K562 (cell line): ENCODE measurements at regions not wholly inside any gene's neighbourhood (a gene's known extent, or its start where the extent isn't known, plus 50 kb on each side); places are given as distances from the start of the nearest gene placed in this dataset.
"Not testable (repeated sequence)": the region's sequence is repeated elsewhere in the genome, so short reads cannot be mapped to it uniquely, and the experiment has no call there.

Experiments used
- ATAC-seq: fragments of 200-7000 bp; cut with Tn5 transposase; 3 replicates; pipeline ENCODE4 v1.9.1; 2020; ENCODE audit warnings: moderate library complexity
- BruUV-seq: library from RNA; stranded (reverse); fragments of 400-500 nt; replicated peaks from 2 replicates; lab custom pipeline; 2021; lab: Mats Ljungman, UMichigan
- CTCF ChIA-PET: fragments of 300-600 bp; formaldehyde crosslinking; extraction: SDS; loops from one replicate; lab custom pipeline; 2021; ENCODE audit warnings: low intra/inter-chr PET ratio; lab: Yijun Ruan, JAX
- POLR2A ChIA-PET: fragments of 300-600, 350-650 bp; sonication (Branson Sonifier 250); formaldehyde crosslinking; extraction: SDS; loops from one replicate; lab custom pipeline; 2021; ENCODE audit warnings: antibody characterized with exemption, inconsistent platforms; lab: Yijun Ruan, JAX
- DNase-seq, 4 experiments: peaks; one replicate each; pipeline versions ENCODE4 v3.0.0 to v3.0.0-alpha.2; 2011 to 2018; ENCODE audit warnings: low spot score in 3 of 4, mixed read lengths in 3 of 4; ENCODE audit errors: extremely low read depth in 1 of 4
- FAIRE-seq: peaks from 2 replicates; lab custom pipeline; 2011; peaks lifted over from hg19 to GRCh38; lab: Jason Lieb, UNC
- H2AFZ ChIP-seq: 2 replicates; pipeline ENCODE4 v1.6.0; 2011; ENCODE audit warnings: low read depth, low read length, control low read depth, inconsistent platforms
- H3K27ac ChIP-seq: fragments of 200-600 bp; 3 replicates; pipeline ENCODE4 v1.8.0; 2011; ENCODE audit warnings: low read depth, mild to moderate bottlenecking, control low read depth, inconsistent platforms, low read length, moderate library complexity, mixed read lengths; ENCODE audit errors: extremely low read depth
- H3K27me3 ChIP-seq, 2 experiments: fragments of 300-600 bp in 1 of 2; 2 replicates in 1 of 2; 3 replicates in 1 of 2; pipeline versions ENCODE4 v1.6.0 to v1.8.0; 2011; ENCODE audit warnings: inconsistent platforms in 2 of 2, low read length in 2 of 2, mild to moderate bottlenecking in 1 of 2, mixed read lengths in 1 of 2, moderate library complexity in 1 of 2; ENCODE audit not compliant: control insufficient read depth in 2 of 2, insufficient read depth in 2 of 2
- H3K36me3 ChIP-seq: fragments of 300-600 bp; 3 replicates; pipeline ENCODE4 v1.8.0; 2011; ENCODE audit warnings: mild to moderate bottlenecking, low read length, inconsistent platforms; ENCODE audit not compliant: control insufficient read depth, insufficient read depth
- H3K4me1 ChIP-seq, 2 experiments: fragments of 200-600 bp in 1 of 2; replicated peaks in 1 of 2; 2 replicates in 1 of 2; 3 replicates in 1 of 2; pipeline versions ENCODE4 v1.5.1 to v1.8.0; 2011; ENCODE audit warnings: inconsistent platforms in 2 of 2, low read length in 2 of 2, mild to moderate bottlenecking in 1 of 2, mixed read lengths in 1 of 2, moderate library complexity in 1 of 2; ENCODE audit not compliant: control insufficient read depth in 2 of 2, insufficient read depth in 2 of 2
- H3K4me2 ChIP-seq: 2 replicates; pipeline ENCODE4 v1.6.1; 2011; ENCODE audit warnings: low read length, control low read depth, inconsistent platforms, mixed read lengths; ENCODE audit not compliant: insufficient read depth
- H3K4me3 ChIP-seq: fragments of 200-600 bp; sonication (generic), shearing (Covaris generic); 2 replicates; pipeline ENCODE4 v1.5.1; 2016; ENCODE audit warnings: control low read depth, inconsistent platforms
- H3K79me2 ChIP-seq: fragments of 200-600 bp; 3 replicates; pipeline ENCODE4 v1.8.0; 2011; ENCODE audit warnings: low read length, inconsistent platforms; ENCODE audit not compliant: control insufficient read depth, insufficient read depth
- H3K9ac ChIP-seq, 2 experiments: 2 replicates each; pipeline versions ENCODE4 v1.6.0 to v1.6.1; 2011; ENCODE audit warnings: low read depth in 2 of 2, low read length in 2 of 2, control low read depth in 1 of 2, inconsistent platforms in 1 of 2, mild to moderate bottlenecking in 1 of 2, mixed read lengths in 1 of 2; ENCODE audit not compliant: insufficient read depth in 1 of 2
- H3K9me1 ChIP-seq: one replicate; pipeline ENCODE4 v1.6.0; 2011; ENCODE audit warnings: inconsistent platforms, mild to moderate bottlenecking, low read length, moderate library complexity; ENCODE audit not compliant: control insufficient read depth, insufficient read depth
- H3K9me3 ChIP-seq: replicated peaks from 2 replicates; pipeline ENCODE4 v1.5.1; 2011; ENCODE audit warnings: low read depth, low read length, inconsistent platforms; ENCODE audit not compliant: control insufficient read depth, insufficient read depth
- H4K20me1 ChIP-seq: replicated peaks from 2 replicates; pipeline ENCODE4 v1.6.1; 2011; ENCODE audit warnings: low read length, inconsistent platforms, mixed read lengths; ENCODE audit not compliant: control insufficient read depth, insufficient read depth
- MTF1 ChIP-seq: fragments of 250-450 bp; sonication (Bioruptor Pico); IDR thresholded peaks from 2 replicates; pipeline ENCODE4 v1.9.0; 2021; ENCODE audit warnings: moderate library complexity, mild to moderate bottlenecking, inconsistent platforms, borderline replicate concordance
- TRIM24 ChIP-seq, 2 experiments: fragments of 450-650 bp; IDR thresholded peaks; 2 replicates each; pipeline ENCODE4 v1.6.1; 2016
- WGBS: fragments of 100-300 bp; shearing (Covaris generic); methylation state at CpG from one replicate; pipeline ENCODE4 v1.1.6; 2016; ENCODE audit warnings: low coverage, mixed read lengths; ENCODE audit not compliant: insufficient coverage; ENCODE audit errors: missing lambda C conversion rate; 5-methylcytosine and 5-hydroxymethylcytosine counted together
- in situ Hi-C: fragments of 300-500 bp; cut with MboI; formaldehyde crosslinking; loops from 4 replicates; pipeline ENCODE4 v1.15.0; 2018; ENCODE audit warnings: inconsistent platforms, mixed read lengths
- intact Hi-C: fragments of 100-400 bp; cut with micrococcal nuclease; formaldehyde crosslinking; loops from 2 replicates; pipeline ENCODE4 v1.14.2; 2022

GRCh38 chr12:74174961-74175360, 362.7 kb upstream of the ATXN7L3B start:
- H3K9me1 ChIP-seq, POLR2A ChIA-PET, H2AFZ ChIP-seq, H3K9ac ChIP-seq, H3K36me3 ChIP-seq, H3K9me3 ChIP-seq, DNase-seq, H3K4me2 ChIP-seq, BruUV-seq, H4K20me1 ChIP-seq, intact Hi-C loops, H3K27ac ChIP-seq, H3K4me3 ChIP-seq, FAIRE-seq, in situ Hi-C loops, H3K27me3 ChIP-seq, ATAC-seq, CTCF ChIA-PET: not testable (repeated sequence)
- H3K4me1 ChIP-seq: peaks cover 6 to 10% of the 10 kb centered on the region in 2 experiments; a peak in 4 of 5 replicates
- WGBS: 84% methylated on average over 4 of the region's 4 CpGs
- peaks cover 30% of the 10 kb centered on the region for H3K79me2 ChIP-seq
- peak in 1 of 2 experiments; percentile 26; a peak in 1 of 4 replicates for TF ChIP-seq TRIM24 (IDR thresholded peaks at IDR 0.05)

GRCh38 chr12:74185360-74185759, 352.3 kb upstream of the ATXN7L3B start:
- in situ Hi-C loops: no loop called here
- FAIRE-seq: no peak
- no TSS peak for BruUV-seq

More at GRCh38 chr12:74185360-74185759, 352.3 kb upstream of the ATXN7L3B start:
- CTCF ChIA-PET: no interaction called here
- H3K79me2 ChIP-seq: no peaks in the 10 kb centered on the region
- H3K4me3 ChIP-seq: no peak overlapping the region
- no peaks in the 10 kb centered on the region for H3K36me3 ChIP-seq
- intact Hi-C loops: no loop called here
- TF ChIP-seq MTF1 (CRISPR knock-in tag): no peak
- TF ChIP-seq, all 486 proteins: peak for 0
- no peak overlapping the region for H3K27ac ChIP-seq
- no peaks in the 10 kb centered on the region for H4K20me1 ChIP-seq
- 69% methylated on average over 2 of the region's 2 CpGs for WGBS
- no peak overlapping the region for H2AFZ ChIP-seq
- no peak overlapping the region for H3K4me2 ChIP-seq
- H3K4me1 ChIP-seq: no peaks in the 10 kb centered on the region
- H3K9me3 ChIP-seq: no peaks in the 10 kb centered on the region
- no peaks in the 10 kb centered on the region for H3K9me1 ChIP-seq
- no peaks in the 10 kb centered on the region for H3K27me3 ChIP-seq
- DNase-seq (no peak), ATAC-seq (no peak)
- no peak overlapping the region for H3K9ac ChIP-seq
- POLR2A ChIA-PET: no interaction called here
